Liver (tissue), 8 donors: ENCODE measurements at regions not wholly inside any gene's neighbourhood (a gene's known extent, or its start where the extent isn't known, plus 50 kb on each side); places are given as distances from the start of the nearest gene placed in this dataset.

Experiments used
- DNase-seq: peaks from one replicate; pipeline ENCODE4 v3.0.0-alpha.2; 2017; ENCODE audit warnings: low spot score
- H3K27ac ChIP-seq, 2 donors: one replicate each; pipeline ENCODE4 v1.7.0; 2013; ENCODE audit warnings: inconsistent platforms in 2 of 2, low read length in 2 of 2, control low read depth in 1 of 2, low read depth in 1 of 2, mild to moderate bottlenecking in 1 of 2
- H3K27me3 ChIP-seq, 4 donors: one replicate each; pipeline versions ENCODE4 v1.6.1 to v1.7.0; 2013; ENCODE audit warnings: low read length in 3 of 4, inconsistent platforms in 1 of 4, mild to moderate bottlenecking in 1 of 4, moderate library complexity in 1 of 4; ENCODE audit not compliant: control insufficient read depth in 4 of 4, insufficient read depth in 4 of 4
- H3K36me3 ChIP-seq, 4 donors: one replicate each; pipeline versions ENCODE4 v1.6.1 to v1.7.0; 2013; ENCODE audit warnings: low read length in 3 of 4, mild to moderate bottlenecking in 3 of 4, low read depth in 1 of 4, moderate library complexity in 1 of 4; ENCODE audit not compliant: control insufficient read depth in 4 of 4, insufficient read depth in 3 of 4
- H3K4me1 ChIP-seq, 4 donors: one replicate each; pipeline versions ENCODE4 v1.6.1 to v1.7.0; 2013; ENCODE audit warnings: low read length in 3 of 4, mild to moderate bottlenecking in 3 of 4, moderate library complexity in 1 of 4; ENCODE audit not compliant: control insufficient read depth in 4 of 4, insufficient read depth in 4 of 4
- H3K4me3 ChIP-seq, 3 donors: one replicate each; pipeline versions ENCODE4 v1.6.1 to v1.7.0; 2013; ENCODE audit warnings: low read length in 3 of 3, control low read depth in 1 of 3, low read depth in 1 of 3, mild to moderate bottlenecking in 1 of 3
- H3K9ac ChIP-seq, 2 donors: one replicate each; pipeline ENCODE4 v1.7.0; 2013; ENCODE audit warnings: low read length in 2 of 2, mild to moderate bottlenecking in 2 of 2, moderate library complexity in 2 of 2, control low read depth in 1 of 2, low read depth in 1 of 2
- H3K9me3 ChIP-seq, 4 donors: one replicate each; pipeline versions ENCODE4 v1.6.1 to v1.7.0; 2013; ENCODE audit warnings: low read length in 3 of 4; ENCODE audit not compliant: control insufficient read depth in 4 of 4
- ATF3 ChIP-seq: IDR thresholded peaks from 2 replicates; pipeline ENCODE4 v1.6.1; 2016; ENCODE audit warnings: antibody characterized with exemption
- CTCF ChIP-seq: fragments of 150-350 bp; IDR thresholded peaks from 2 replicates; pipeline ENCODE4 v1.5.1; 2017; ENCODE audit warnings: improper control_type of control experiment, low read depth, low read length; ENCODE audit not compliant: missing input control
- EGR1 ChIP-seq, 2 donors: IDR thresholded peaks; 2 replicates each; pipeline ENCODE4 v1.6.1; 2016 to 2018; ENCODE audit warnings: antibody characterized with exemption in 2 of 2, low read depth in 2 of 2
- FOXA1 ChIP-seq: IDR thresholded peaks from 2 replicates; pipeline ENCODE4 v1.6.1; 2016; ENCODE audit warnings: antibody characterized with exemption
- FOXA2 ChIP-seq: IDR thresholded peaks from 2 replicates; pipeline ENCODE4 v1.6.1; 2016; ENCODE audit warnings: antibody characterized with exemption
- GABPA ChIP-seq, 2 donors: IDR thresholded peaks in 1 of 2; conservative IDR thresholded peaks in 1 of 2; 2 replicates each; pipeline ENCODE4 v1.6.1; 2016; ENCODE audit warnings: antibody characterized with exemption in 2 of 2, mild to moderate bottlenecking in 1 of 2, moderate library complexity in 1 of 2
- HNF4A ChIP-seq, 2 donors: conservative IDR thresholded peaks; 2 replicates each; pipeline ENCODE4 v1.6.1; 2016; ENCODE audit warnings: antibody characterized with exemption in 2 of 2, mild to moderate bottlenecking in 2 of 2
- HNF4G ChIP-seq: IDR thresholded peaks from 2 replicates; pipeline ENCODE4 v1.6.1; 2016; ENCODE audit warnings: antibody characterized with exemption
- JUND ChIP-seq, 2 donors: IDR thresholded peaks; 2 replicates each; pipeline ENCODE4 v1.6.1; 2016; ENCODE audit warnings: antibody characterized with exemption in 2 of 2
- MAX ChIP-seq: IDR thresholded peaks from 2 replicates; pipeline ENCODE4 v1.6.1; 2016; ENCODE audit warnings: antibody characterized with exemption
- NR2F2 ChIP-seq: IDR thresholded peaks from 2 replicates; pipeline ENCODE4 v1.6.1; 2016; ENCODE audit warnings: antibody characterized with exemption
- RAD21 ChIP-seq, 2 donors: IDR thresholded peaks; 2 replicates each; pipeline ENCODE4 v1.6.1; 2016; ENCODE audit warnings: antibody characterized with exemption in 2 of 2, mild to moderate bottlenecking in 2 of 2
- REST ChIP-seq: IDR thresholded peaks from 2 replicates; pipeline ENCODE4 v1.6.1; 2016; ENCODE audit warnings: antibody characterized with exemption, mild to moderate bottlenecking
- RXRA ChIP-seq, 2 donors: IDR thresholded peaks; 2 replicates each; pipeline ENCODE4 v1.6.1; 2017 to 2018; ENCODE audit warnings: antibody characterized with exemption in 2 of 2, mild to moderate bottlenecking in 1 of 2
- SP1 ChIP-seq: IDR thresholded peaks from 2 replicates; pipeline ENCODE4 v1.6.1; 2018; ENCODE audit warnings: antibody characterized with exemption, mild to moderate bottlenecking
- TAF1 ChIP-seq: conservative IDR thresholded peaks from 2 replicates; pipeline ENCODE4 v1.6.1; 2016; ENCODE audit warnings: antibody characterized with exemption, mild to moderate bottlenecking
- YY1 ChIP-seq: IDR thresholded peaks from 2 replicates; pipeline ENCODE4 v1.6.1; 2016; ENCODE audit warnings: antibody characterized with exemption, mild to moderate bottlenecking
- WGBS: extraction: QIAGEN DNeasy Blood & Tissue Kit; methylation state at CpG from one replicate; pipeline ENCODE4 v1.1.7; 2013; 5-methylcytosine and 5-hydroxymethylcytosine counted together
- TF ChIP-seq, protein P1 (sequence below): IDR thresholded peaks from 2 replicates; pipeline ENCODE4 v1.6.1; 2016; ENCODE audit warnings: antibody characterized with exemption
- donor health status: healthy.
- donor health status: healthy.
- donor health status: healthy.
- donor health status: healthy.
- donor health status: healthy.

DNA sequence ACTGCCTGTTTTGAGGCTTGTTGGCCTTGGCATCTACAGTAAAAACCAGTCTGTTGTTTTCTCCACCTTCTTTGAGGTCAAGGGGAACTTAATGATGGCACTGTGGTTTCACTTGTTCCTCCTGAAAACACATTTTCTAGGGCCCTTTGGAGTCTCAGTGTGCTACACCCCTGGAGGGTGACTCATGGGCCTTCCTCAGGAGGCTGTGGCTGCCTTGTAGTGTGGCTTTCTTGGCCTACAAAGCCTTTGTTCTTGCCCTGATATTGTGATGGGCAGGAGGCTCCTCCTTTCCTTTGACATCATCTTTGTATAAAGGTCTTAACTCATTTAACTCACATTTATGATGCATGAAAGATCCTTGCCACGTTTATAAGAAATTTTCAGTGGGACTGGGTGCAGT lies 56.3 kb upstream of the GPBP1 start:
- Histone ChIP-seq H3K9me3 (no peaks in the 10 kb centered on the region), H3K4me1 (peaks cover 0 to 2% (median 0%) of the 10 kb centered on the region in 4 donors), H3K27me3 (no peaks in the 10 kb centered on the region), H3K9ac (no peak overlapping the region), H3K27ac (no peak overlapping the region), H3K36me3 (no peaks in the 10 kb centered on the region), H3K4me3 (no peak overlapping the region)
- WGBS, result 67% methylated on average over 1 of the region's 1 CpG
- TF ChIP-seq JUND (IDR thresholded peaks at IDR 0.05), result no peak
- TF ChIP-seq RAD21 (IDR thresholded peaks at IDR 0.05), result no peak
- no peak for TF ChIP-seq NR2F2
- no peak for TF ChIP-seq EGR1 (IDR thresholded peaks at IDR 0.05; ENCODE audit: low read depth in 2 of 2)
- TF ChIP-seq SP1, result no peak
- no peak for TF ChIP-seq MAX
- TF ChIP-seq ATF3, result no peak
- TF ChIP-seq YY1, result no peak
- TF ChIP-seq GABPA (IDR thresholded peaks at IDR 0.05 in 1 of 2, conservative IDR thresholded peaks at IDR 0.05 in 1 of 2), result no peak
- no peak for TF ChIP-seq TAF1
- no peak for TF ChIP-seq FOXA2
- TF ChIP-seq REST, result no peak
- TF ChIP-seq, protein P1, sequence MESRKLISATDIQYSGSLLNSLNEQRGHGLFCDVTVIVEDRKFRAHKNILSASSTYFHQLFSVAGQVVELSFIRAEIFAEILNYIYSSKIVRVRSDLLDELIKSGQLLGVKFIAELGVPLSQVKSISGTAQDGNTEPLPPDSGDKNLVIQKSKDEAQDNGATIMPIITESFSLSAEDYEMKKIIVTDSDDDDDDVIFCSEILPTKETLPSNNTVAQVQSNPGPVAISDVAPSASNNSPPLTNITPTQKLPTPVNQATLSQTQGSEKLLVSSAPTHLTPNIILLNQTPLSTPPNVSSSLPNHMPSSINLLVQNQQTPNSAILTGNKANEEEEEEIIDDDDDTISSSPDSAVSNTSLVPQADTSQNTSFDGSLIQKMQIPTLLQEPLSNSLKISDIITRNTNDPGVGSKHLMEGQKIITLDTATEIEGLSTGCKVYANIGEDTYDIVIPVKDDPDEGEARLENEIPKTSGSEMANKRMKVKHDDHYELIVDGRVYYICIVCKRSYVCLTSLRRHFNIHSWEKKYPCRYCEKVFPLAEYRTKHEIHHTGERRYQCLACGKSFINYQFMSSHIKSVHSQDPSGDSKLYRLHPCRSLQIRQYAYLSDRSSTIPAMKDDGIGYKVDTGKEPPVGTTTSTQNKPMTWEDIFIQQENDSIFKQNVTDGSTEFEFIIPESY, result no peak
- no peak for TF ChIP-seq FOXA1
- TF ChIP-seq HNF4A (conservative IDR thresholded peaks at IDR 0.05), result no peak
- no peak for TF ChIP-seq CTCF
- no peak for TF ChIP-seq RXRA (IDR thresholded peaks at IDR 0.05)
- TF ChIP-seq HNF4G, result no peak
- no peak for DNase-seq

GRCh38 chr5:57119031-57119430 lies 54.8 kb upstream of the GPBP1 start:
- DNase-seq, result no peak
- Histone ChIP-seq H3K27me3 (no peaks in the 10 kb centered on the region), H3K4me3 (no peak overlapping the region), H3K36me3 (no peaks in the 10 kb centered on the region), H3K9me3 (no peaks in the 10 kb centered on the region), H3K4me1 (no peaks in the 10 kb centered on the region), H3K9ac (no peak overlapping the region), H3K27ac (no peak overlapping the region)
- 93% methylated on average over 3 of the region's 3 CpGs for WGBS
- TF ChIP-seq RAD21 (IDR thresholded peaks at IDR 0.05) (no peak), TAF1 (no peak), CTCF (no peak), GABPA (IDR thresholded peaks at IDR 0.05 in 1 of 2, conservative IDR thresholded peaks at IDR 0.05 in 1 of 2) (no peak), YY1 (no peak), JUND (IDR thresholded peaks at IDR 0.05) (no peak), ATF3 (no peak), MAX (no peak), FOXA1 (no peak), NR2F2 (no peak)
- TF ChIP-seq, protein P1, result no peak
